ENCODE measurements at regions not wholly inside any gene's neighbourhood (a gene's known extent, or its start where the extent isn't known, plus 50 kb on each side); places are given as distances from the start of the nearest gene placed in this dataset.

GRCh38 chr7:25060487-25061055 is 64.5 kb downstream of the CYCS start:
- TF ChIP-seq CTCF (IDR thresholded peaks at IDR 0.05) (no peak), EZH2 (IDR thresholded peaks at IDR 0.05) (no peak)

Data from neural progenitor cell (in vitro differentiated cells).